Gastrocnemius medialis (tissue), 4 donors: ENCODE measurements at regions not wholly inside any gene's neighbourhood (a gene's known extent, or its start where the extent isn't known, plus 50 kb on each side); places are given as distances from the start of the nearest gene placed in this dataset.

Experiments
- ATAC-seq, 2 donors: fragments of 150-250 bp; one replicate each; pipeline ENCODE4 v1.9.1; 2016
- DNase-seq, 2 donors: peaks; one replicate each; pipeline ENCODE4 v3.0.0-alpha.2; 2019
- H3K27ac ChIP-seq, 4 donors: fragments of 200-600 bp; sonication (generic); 1 replicate in 1 of 4; 2 replicates in 3 of 4; pipeline ENCODE4 v1.5.1; 2016 to 2018; ENCODE audit warnings: mild to moderate bottlenecking in 2 of 4, moderate library complexity in 1 of 4
- H3K27me3 ChIP-seq, 3 donors: fragments of 200-600 bp; sonication (generic) in 2 of 3; 1 replicate in 1 of 3; 2 replicates in 2 of 3; pipeline versions ENCODE4 v1.5.1 to v1.6.0; 2016 to 2019; ENCODE audit warnings: mild to moderate bottlenecking in 1 of 3, moderate library complexity in 1 of 3
- H3K36me3 ChIP-seq, 2 donors: fragments of 200-600 bp; sonication (generic) in 1 of 2; one replicate each; pipeline ENCODE4 v1.5.1; 2017 to 2018
- H3K4me1 ChIP-seq, 2 donors: fragments of 200-600 bp; sonication (generic) in 1 of 2; one replicate each; pipeline ENCODE4 v1.5.1; 2016 to 2017; ENCODE audit warnings: mild to moderate bottlenecking in 2 of 2
- H3K4me3 ChIP-seq, 4 donors: fragments of 200-600 bp; sonication (generic) in 3 of 4; 1 replicate in 1 of 4; 2 replicates in 3 of 4; pipeline ENCODE4 v1.5.1; 2016 to 2019; ENCODE audit warnings: mild to moderate bottlenecking in 2 of 4
- H3K9me3 ChIP-seq, 3 donors: fragments of 200-600 bp; sonication (generic) in 2 of 3; 1 replicate in 1 of 3; 2 replicates in 2 of 3; pipeline ENCODE4 v1.5.1; 2016 to 2019
- CTCF ChIP-seq, 5 experiments: fragments of 450-650 bp in 3 of 5; fragments of 200-600 bp in 2 of 5; sonication (generic) in 2 of 5; IDR thresholded peaks in 4 of 5; conservative IDR thresholded peaks in 1 of 5; 1 replicate in 4 of 5; 2 replicates in 1 of 5; pipeline ENCODE4 v1.5.1; 2016 to 2019; ENCODE audit warnings: antibody characterized with exemption in 5 of 5, mild to moderate bottlenecking in 3 of 5, moderate library complexity in 3 of 5
- POLR2A ChIP-seq, 2 donors: fragments of 450-650 bp; IDR thresholded peaks; one replicate each; pipeline ENCODE4 v1.6.1; 2017; ENCODE audit warnings: antibody characterized with exemption in 2 of 2, mild to moderate bottlenecking in 2 of 2, moderate library complexity in 2 of 2
- in situ Hi-C, 4 donors: fragments of 200-750 bp; cut with MboI; loops; one replicate each; pipeline versions ENCODE4 v1.15.0 to v1.8.0; 2017; ENCODE audit warnings: low sequenced_read_pairs in 4 of 4
- intact Hi-C: fragments of 100-400 bp; cut with DNase I; formaldehyde crosslinking; loops from one replicate; pipeline ENCODE4 v1.15.1; 2023; ENCODE audit warnings: low total_unique reads

GRCh38 chr15:47500842-47501241 is 216.5 kb upstream of the SEMA6D start:
- no peaks in the 10 kb centered on the region for H3K27me3 ChIP-seq
- intact Hi-C loops (no loop called here), in situ Hi-C loops (no loop called here)
- no peaks in the 10 kb centered on the region for H3K9me3 ChIP-seq
- no peaks in the 10 kb centered on the region for H3K36me3 ChIP-seq
- H3K27ac ChIP-seq, result no peak overlapping the region
- DNase-seq (no peak), ATAC-seq (no peak)
- H3K4me1 ChIP-seq, result peaks cover 0 to 7% of the 10 kb centered on the region in 2 donors
- TF ChIP-seq POLR2A (IDR thresholded peaks at IDR 0.05) (no peak), CTCF (IDR thresholded peaks at IDR 0.05 in 4 of 5, conservative IDR thresholded peaks at IDR 0.05 in 1 of 5) (no peak)
- H3K4me3 ChIP-seq, result no peak overlapping the region

GRCh38 chr15:47502041-47502440 is 215.3 kb upstream of the SEMA6D start:
- ATAC-seq (no peak), DNase-seq (no peak)
- Histone ChIP-seq H3K4me3 (no peak overlapping the region), H3K36me3 (no peaks in the 10 kb centered on the region), H3K27me3 (no peaks in the 10 kb centered on the region), H3K9me3 (no peaks in the 10 kb centered on the region), H3K27ac (no peak overlapping the region), H3K4me1 (peaks cover 9 to 18% of the 10 kb centered on the region in 2 donors)
- no peak for TF ChIP-seq CTCF (IDR thresholded peaks at IDR 0.05 in 4 of 5, conservative IDR thresholded peaks at IDR 0.05 in 1 of 5)
- no peak for TF ChIP-seq POLR2A (IDR thresholded peaks at IDR 0.05)
- intact Hi-C loops, result no loop called here
- in situ Hi-C loops, result no loop called here

GRCh38 chr15:47503876-47504275 is 213.4 kb upstream of the SEMA6D start:
- in situ Hi-C loops (no loop called here), intact Hi-C loops (no loop called here)
- H3K4me3 ChIP-seq, result no peak overlapping the region
- ATAC-seq (no peak), DNase-seq (no peak)
- H3K4me1 ChIP-seq, result peaks cover 9 to 18% of the 10 kb centered on the region in 2 donors
- no peak overlapping the region for H3K27ac ChIP-seq
- TF ChIP-seq CTCF (IDR thresholded peaks at IDR 0.05 in 4 of 5, conservative IDR thresholded peaks at IDR 0.05 in 1 of 5), result no peak
- no peak for TF ChIP-seq POLR2A (IDR thresholded peaks at IDR 0.05)
- H3K9me3 ChIP-seq, result no peaks in the 10 kb centered on the region
- H3K27me3 ChIP-seq, result no peaks in the 10 kb centered on the region
- no peaks in the 10 kb centered on the region for H3K36me3 ChIP-seq

- TF ChIP-seq POLR2A (IDR thresholded peaks at IDR 0.05), result no peak
- TF ChIP-seq CTCF (IDR thresholded peaks at IDR 0.05 in 4 of 5, conservative IDR thresholded peaks at IDR 0.05 in 1 of 5), result no peak
- Histone ChIP-seq H3K36me3 (no peaks in the 10 kb centered on the region), H3K4me3 (no peak overlapping the region), H3K9me3 (no peaks in the 10 kb centered on the region), H3K27ac (no peak overlapping the region), H3K4me1 (peaks cover 9 to 18% of the 10 kb centered on the region in 2 donors), H3K27me3 (no peaks in the 10 kb centered on the region)
- in situ Hi-C loops, result no loop called here
- DNase-seq (no peak), ATAC-seq (no peak)
- intact Hi-C loops, result no loop called here
Observed at GRCh38 chr15:47504624-47505256, 212.6 kb upstream of the SEMA6D start.
